ENCODE measurements at regions not wholly inside any gene's neighbourhood (a gene's known extent, or its start where the extent isn't known, plus 50 kb on each side); places are given as distances from the start of the nearest gene placed in this dataset.

DNA sequence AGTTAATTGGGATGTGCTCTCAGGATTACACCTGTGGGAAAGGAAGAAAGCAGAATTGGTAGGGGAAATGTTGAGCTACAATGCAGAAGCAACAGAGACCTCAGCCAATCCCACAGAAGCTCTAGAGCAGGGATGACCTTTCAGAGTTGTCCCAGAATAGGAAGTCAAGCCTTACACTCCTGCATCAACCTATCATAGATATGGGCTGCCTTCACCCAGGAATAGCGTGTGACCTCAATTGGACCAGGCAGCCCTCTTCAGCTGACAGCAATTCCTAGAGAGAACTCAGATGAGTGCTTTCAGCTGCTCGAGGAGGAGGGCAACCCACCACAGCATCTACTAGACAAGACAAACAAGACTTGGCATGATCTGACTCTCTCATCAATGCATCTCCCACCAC, 189.7 kb downstream of the TMEM132E start:
- no peaks in the 10 kb centered on the region for H4K20me1 ChIP-seq (ENCODE audit: insufficient read depth)
- H3K9ac ChIP-seq (ENCODE audit: low read length), result no peak overlapping the region
- H3K79me2 ChIP-seq (replicated peaks; ENCODE audit: insufficient read depth, low read length), result no peaks in the 10 kb centered on the region
- H3K36me3 ChIP-seq (ENCODE audit: insufficient read depth, low read length), result no peaks in the 10 kb centered on the region
- no peaks in the 10 kb centered on the region for H3F3A ChIP-seq (ENCODE audit: insufficient read depth, low read length, poor library complexity, severe bottlenecking)
- H2AFZ ChIP-seq (ENCODE audit: low read depth, low read length), result no peak overlapping the region
- H3K27me3 ChIP-seq (ENCODE audit: insufficient read depth, low read depth, low read length), result no peaks in the 10 kb centered on the region
- H3K9me3 ChIP-seq (ENCODE audit: low read length), result no peaks in the 10 kb centered on the region
- H3K9me2 ChIP-seq (ENCODE audit: insufficient read depth, low read length), result no peaks in the 10 kb centered on the region
- no peak overlapping the region for H3K27ac ChIP-seq (ENCODE audit: low read length)
- H3K4me3 ChIP-seq (ENCODE audit: low read length), result no peak overlapping the region
- no peak overlapping the region for H3K4me2 ChIP-seq (ENCODE audit: low read length)
- TF ChIP-seq EP300 (conservative IDR thresholded peaks at IDR 0.05; ENCODE audit: poor library complexity, severe bottlenecking), result no peak
- TF ChIP-seq POLR2AphosphoS5 (IDR thresholded peaks at IDR 0.05), result no peak
- TF ChIP-seq, protein P1, sequence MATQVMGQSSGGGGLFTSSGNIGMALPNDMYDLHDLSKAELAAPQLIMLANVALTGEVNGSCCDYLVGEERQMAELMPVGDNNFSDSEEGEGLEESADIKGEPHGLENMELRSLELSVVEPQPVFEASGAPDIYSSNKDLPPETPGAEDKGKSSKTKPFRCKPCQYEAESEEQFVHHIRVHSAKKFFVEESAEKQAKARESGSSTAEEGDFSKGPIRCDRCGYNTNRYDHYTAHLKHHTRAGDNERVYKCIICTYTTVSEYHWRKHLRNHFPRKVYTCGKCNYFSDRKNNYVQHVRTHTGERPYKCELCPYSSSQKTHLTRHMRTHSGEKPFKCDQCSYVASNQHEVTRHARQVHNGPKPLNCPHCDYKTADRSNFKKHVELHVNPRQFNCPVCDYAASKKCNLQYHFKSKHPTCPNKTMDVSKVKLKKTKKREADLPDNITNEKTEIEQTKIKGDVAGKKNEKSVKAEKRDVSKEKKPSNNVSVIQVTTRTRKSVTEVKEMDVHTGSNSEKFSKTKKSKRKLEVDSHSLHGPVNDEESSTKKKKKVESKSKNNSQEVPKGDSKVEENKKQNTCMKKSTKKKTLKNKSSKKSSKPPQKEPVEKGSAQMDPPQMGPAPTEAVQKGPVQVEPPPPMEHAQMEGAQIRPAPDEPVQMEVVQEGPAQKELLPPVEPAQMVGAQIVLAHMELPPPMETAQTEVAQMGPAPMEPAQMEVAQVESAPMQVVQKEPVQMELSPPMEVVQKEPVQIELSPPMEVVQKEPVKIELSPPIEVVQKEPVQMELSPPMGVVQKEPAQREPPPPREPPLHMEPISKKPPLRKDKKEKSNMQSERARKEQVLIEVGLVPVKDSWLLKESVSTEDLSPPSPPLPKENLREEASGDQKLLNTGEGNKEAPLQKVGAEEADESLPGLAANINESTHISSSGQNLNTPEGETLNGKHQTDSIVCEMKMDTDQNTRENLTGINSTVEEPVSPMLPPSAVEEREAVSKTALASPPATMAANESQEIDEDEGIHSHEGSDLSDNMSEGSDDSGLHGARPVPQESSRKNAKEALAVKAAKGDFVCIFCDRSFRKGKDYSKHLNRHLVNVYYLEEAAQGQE (IDR thresholded peaks at IDR 0.05; ENCODE audit: borderline replicate concordance), result no peak
- no peak for TF ChIP-seq RAD21 (conservative IDR thresholded peaks at IDR 0.05)
- no peak for TF ChIP-seq MXI1 (conservative IDR thresholded peaks at IDR 0.05; ENCODE audit: poor library complexity, severe bottlenecking)
- TF ChIP-seq TAF1 (IDR thresholded peaks at IDR 0.05; ENCODE audit: low read depth), result no peak
- TF ChIP-seq SMC3 (conservative IDR thresholded peaks at IDR 0.05; ENCODE audit: poor library complexity), result no peak
- TF ChIP-seq, protein P2, sequence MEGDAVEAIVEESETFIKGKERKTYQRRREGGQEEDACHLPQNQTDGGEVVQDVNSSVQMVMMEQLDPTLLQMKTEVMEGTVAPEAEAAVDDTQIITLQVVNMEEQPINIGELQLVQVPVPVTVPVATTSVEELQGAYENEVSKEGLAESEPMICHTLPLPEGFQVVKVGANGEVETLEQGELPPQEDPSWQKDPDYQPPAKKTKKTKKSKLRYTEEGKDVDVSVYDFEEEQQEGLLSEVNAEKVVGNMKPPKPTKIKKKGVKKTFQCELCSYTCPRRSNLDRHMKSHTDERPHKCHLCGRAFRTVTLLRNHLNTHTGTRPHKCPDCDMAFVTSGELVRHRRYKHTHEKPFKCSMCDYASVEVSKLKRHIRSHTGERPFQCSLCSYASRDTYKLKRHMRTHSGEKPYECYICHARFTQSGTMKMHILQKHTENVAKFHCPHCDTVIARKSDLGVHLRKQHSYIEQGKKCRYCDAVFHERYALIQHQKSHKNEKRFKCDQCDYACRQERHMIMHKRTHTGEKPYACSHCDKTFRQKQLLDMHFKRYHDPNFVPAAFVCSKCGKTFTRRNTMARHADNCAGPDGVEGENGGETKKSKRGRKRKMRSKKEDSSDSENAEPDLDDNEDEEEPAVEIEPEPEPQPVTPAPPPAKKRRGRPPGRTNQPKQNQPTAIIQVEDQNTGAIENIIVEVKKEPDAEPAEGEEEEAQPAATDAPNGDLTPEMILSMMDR (IDR thresholded peaks at IDR 0.05; ENCODE audit: poor library complexity, severe bottlenecking), result no peak
- TF ChIP-seq EZH2 (IDR thresholded peaks at IDR 0.05; ENCODE audit: borderline replicate concordance, insufficient read depth, low read length, poor library complexity, severe bottlenecking), result no peak

DNA sequence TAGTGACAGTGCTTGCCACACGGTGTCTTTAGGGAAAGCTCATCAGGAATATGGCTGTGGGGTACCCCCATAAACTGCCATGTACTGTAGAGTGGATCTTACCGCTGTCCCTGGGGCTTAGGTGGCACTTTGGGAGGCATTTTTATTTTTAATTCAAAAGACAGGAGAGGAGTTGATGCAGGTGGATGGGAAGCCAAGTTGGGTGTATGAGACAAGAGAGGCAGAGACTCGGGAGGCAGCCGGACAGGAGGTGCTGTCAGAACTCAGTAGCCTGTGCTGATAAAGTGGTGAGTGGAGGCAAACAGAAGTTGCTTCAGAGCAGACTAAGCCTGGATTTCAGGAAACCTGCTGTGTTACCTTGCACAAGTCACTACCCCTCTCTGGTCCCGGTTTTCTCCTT, 185.9 kb downstream of the TMEM132E start:
- no peaks in the 10 kb centered on the region for H4K20me1 ChIP-seq (ENCODE audit: insufficient read depth)
- no peaks in the 10 kb centered on the region for H3K79me2 ChIP-seq (replicated peaks; ENCODE audit: insufficient read depth, low read length)
- no peaks in the 10 kb centered on the region for H3F3A ChIP-seq (ENCODE audit: insufficient read depth, low read length, poor library complexity, severe bottlenecking)
- H3K9me3 ChIP-seq (ENCODE audit: low read length), result no peaks in the 10 kb centered on the region
- H3K9me2 ChIP-seq (ENCODE audit: insufficient read depth, low read length), result no peaks in the 10 kb centered on the region
- no peak overlapping the region for H3K4me3 ChIP-seq (ENCODE audit: low read length)
- no peak overlapping the region for H3K9ac ChIP-seq (ENCODE audit: low read length)
- H3K27me3 ChIP-seq (ENCODE audit: insufficient read depth, low read depth, low read length), result no peaks in the 10 kb centered on the region
- TF ChIP-seq POLR2AphosphoS5 (IDR thresholded peaks at IDR 0.05) (no peak), EZH2 (IDR thresholded peaks at IDR 0.05; ENCODE audit: borderline replicate concordance, insufficient read depth, low read length, poor library complexity, severe bottlenecking) (no peak), EP300 (conservative IDR thresholded peaks at IDR 0.05; ENCODE audit: poor library complexity, severe bottlenecking) (no peak), SMC3 (conservative IDR thresholded peaks at IDR 0.05; ENCODE audit: poor library complexity) (no peak), MXI1 (conservative IDR thresholded peaks at IDR 0.05; ENCODE audit: poor library complexity, severe bottlenecking) (no peak), TAF1 (IDR thresholded peaks at IDR 0.05; ENCODE audit: low read depth) (no peak), RAD21 (conservative IDR thresholded peaks at IDR 0.05) (no peak)
- TF ChIP-seq, protein P1 (IDR thresholded peaks at IDR 0.05; ENCODE audit: borderline replicate concordance), result no peak
- TF ChIP-seq, protein P2 (IDR thresholded peaks at IDR 0.05; ENCODE audit: poor library complexity, severe bottlenecking), result no peak
- H3K4me2 ChIP-seq (ENCODE audit: low read length), result no peak overlapping the region
- H3K36me3 ChIP-seq (ENCODE audit: insufficient read depth, low read length), result no peaks in the 10 kb centered on the region
- no peak overlapping the region for H3K27ac ChIP-seq (ENCODE audit: low read length)
- H2AFZ ChIP-seq (ENCODE audit: low read depth, low read length), result no peak overlapping the region

Measured in neural cell (in vitro differentiated cells).